GM21423 (cell line): ENCODE measurements at regions not wholly inside any gene's neighbourhood (a gene's known extent, or its start where the extent isn't known, plus 50 kb on each side); places are given as distances from the start of the nearest gene placed in this dataset.
"Not testable (repeated sequence)": the region's sequence is repeated elsewhere in the genome, so short reads cannot be mapped to it uniquely, and the experiment has no call there.

ENCODE experiments used
- ATAC-seq: cut with Tn5 transposase; IDR thresholded peaks from one replicate; pipeline ENCODE4 v1.9.1; 2021; ENCODE audit warnings: mild to moderate bottlenecking, moderate library complexity; ENCODE audit not compliant: unreplicated experiment

- no peak for ATAC-seq
Observed at GRCh38 chr2:175832866-175833265, 169.2 kb downstream of the LNPK start.

- no peak for ATAC-seq
Observed at GRCh38 chr2:175829741-175830140, 172.3 kb downstream of the LNPK start.

- no peak for ATAC-seq
Observed at GRCh38 chr2:175827856-175828255, 174.2 kb downstream of the LNPK start.

- ATAC-seq, result no peak
Observed at GRCh38 chr2:175824243-175824642, 177.8 kb downstream of the LNPK start.

GRCh38 chr2:175823707-175824073, 178.4 kb downstream of the LNPK start:
- ATAC-seq, result no peak

GRCh38 chr2:175823002-175823706, 178.9 kb downstream of the LNPK start:
- ATAC-seq, result no peak

GRCh38 chr2:175817221-175817620, 184.8 kb downstream of the LNPK start:
- no peak for ATAC-seq

GRCh38 chr2:175815537-175815936, 186.5 kb downstream of the LNPK start:
- ATAC-seq, result no peak

- no peak for ATAC-seq
Observed at GRCh38 chr2:175811971-175812370, 190.1 kb downstream of the LNPK start.

GRCh38 chr2:175808858-175809257, 193.2 kb downstream of the LNPK start:
- no peak for ATAC-seq

- ATAC-seq, result no peak
Observed at GRCh38 chr2:175808078-175808477, 194.0 kb downstream of the LNPK start.

GRCh38 chr2:175807031-175807873, 194.8 kb downstream of the LNPK start:
- ATAC-seq, result no peak

- no peak for ATAC-seq
Observed at GRCh38 chr2:175806570-175806969, 195.5 kb downstream of the LNPK start.

GRCh38 chr2:175806125-175806490, 196.0 kb downstream of the LNPK start:
- ATAC-seq, result no peak

- ATAC-seq, result no peak
Observed at GRCh38 chr2:175805442-175806124, 196.5 kb downstream of the LNPK start.

- ATAC-seq, result no peak
Observed at GRCh38 chr2:175804122-175804521, 197.9 kb downstream of the LNPK start.

- not testable (repeated sequence) for ATAC-seq
Observed at GRCh38 chr2:175796422-175796821, 205.6 kb downstream of the LNPK start.

GRCh38 chr2:175793648-175794047, 208.4 kb downstream of the LNPK start:
- ATAC-seq, result no peak

- ATAC-seq, result no peak
Observed at GRCh38 chr2:175792881-175793280, 209.2 kb downstream of the LNPK start.

GRCh38 chr2:175792199-175792598, 209.9 kb downstream of the LNPK start:
- no peak for ATAC-seq

- no peak for ATAC-seq
Observed at GRCh38 chr2:175786471-175787124, 215.5 kb downstream of the LNPK start.
